ENCODE measurements at regions not wholly inside any gene's neighbourhood (a gene's known extent, or its start where the extent isn't known, plus 50 kb on each side); places are given as distances from the start of the nearest gene placed in this dataset.

DNA sequence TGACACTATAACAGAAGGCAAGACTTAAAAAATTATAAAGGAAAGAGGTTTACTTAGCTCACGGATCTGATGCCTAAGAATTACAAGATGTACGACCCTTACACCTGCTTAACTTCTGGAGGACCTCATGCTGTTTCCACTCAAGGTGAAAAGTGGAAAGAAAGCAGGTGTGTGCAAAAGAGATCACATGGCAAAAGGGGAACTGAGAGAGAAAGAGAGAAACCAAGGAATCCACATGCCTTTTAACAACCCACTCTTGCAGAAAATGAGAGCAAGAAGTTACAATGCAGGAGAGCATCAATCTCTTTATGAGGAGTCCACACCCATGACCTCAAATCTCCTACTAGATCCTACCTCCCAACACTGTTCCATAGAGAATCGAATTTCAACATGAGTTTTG, 2382.2 kb downstream of the TP53TG3F start:
- TF ChIP-seq, protein P1, sequence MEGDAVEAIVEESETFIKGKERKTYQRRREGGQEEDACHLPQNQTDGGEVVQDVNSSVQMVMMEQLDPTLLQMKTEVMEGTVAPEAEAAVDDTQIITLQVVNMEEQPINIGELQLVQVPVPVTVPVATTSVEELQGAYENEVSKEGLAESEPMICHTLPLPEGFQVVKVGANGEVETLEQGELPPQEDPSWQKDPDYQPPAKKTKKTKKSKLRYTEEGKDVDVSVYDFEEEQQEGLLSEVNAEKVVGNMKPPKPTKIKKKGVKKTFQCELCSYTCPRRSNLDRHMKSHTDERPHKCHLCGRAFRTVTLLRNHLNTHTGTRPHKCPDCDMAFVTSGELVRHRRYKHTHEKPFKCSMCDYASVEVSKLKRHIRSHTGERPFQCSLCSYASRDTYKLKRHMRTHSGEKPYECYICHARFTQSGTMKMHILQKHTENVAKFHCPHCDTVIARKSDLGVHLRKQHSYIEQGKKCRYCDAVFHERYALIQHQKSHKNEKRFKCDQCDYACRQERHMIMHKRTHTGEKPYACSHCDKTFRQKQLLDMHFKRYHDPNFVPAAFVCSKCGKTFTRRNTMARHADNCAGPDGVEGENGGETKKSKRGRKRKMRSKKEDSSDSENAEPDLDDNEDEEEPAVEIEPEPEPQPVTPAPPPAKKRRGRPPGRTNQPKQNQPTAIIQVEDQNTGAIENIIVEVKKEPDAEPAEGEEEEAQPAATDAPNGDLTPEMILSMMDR (conservative IDR thresholded peaks at IDR 0.05), result no peak
- TF ChIP-seq ZFX (IDR thresholded peaks at IDR 0.05), result no peak

All from C4-2B (cell line).